Upper lobe of left lung (tissue), 4 donors: ENCODE measurements at regions not wholly inside any gene's neighbourhood (a gene's known extent, or its start where the extent isn't known, plus 50 kb on each side); places are given as distances from the start of the nearest gene placed in this dataset.

Source experiments
- CTCF ChIP-seq, 6 experiments: fragments of 450-650 bp in 4 of 6; fragments of 200-600 bp in 2 of 6; sonication (generic) in 2 of 6; IDR thresholded peaks; one replicate each; pipeline ENCODE4 v1.5.1; 2016 to 2019; ENCODE audit warnings: antibody characterized with exemption in 6 of 6
- POLR2AphosphoS5 ChIP-seq, 2 donors: sonication (generic); formaldehyde crosslinking; IDR thresholded peaks; one replicate each; pipeline ENCODE4 v1.5.1; 2017; ENCODE audit warnings: antibody characterized with exemption in 2 of 2

DNA sequence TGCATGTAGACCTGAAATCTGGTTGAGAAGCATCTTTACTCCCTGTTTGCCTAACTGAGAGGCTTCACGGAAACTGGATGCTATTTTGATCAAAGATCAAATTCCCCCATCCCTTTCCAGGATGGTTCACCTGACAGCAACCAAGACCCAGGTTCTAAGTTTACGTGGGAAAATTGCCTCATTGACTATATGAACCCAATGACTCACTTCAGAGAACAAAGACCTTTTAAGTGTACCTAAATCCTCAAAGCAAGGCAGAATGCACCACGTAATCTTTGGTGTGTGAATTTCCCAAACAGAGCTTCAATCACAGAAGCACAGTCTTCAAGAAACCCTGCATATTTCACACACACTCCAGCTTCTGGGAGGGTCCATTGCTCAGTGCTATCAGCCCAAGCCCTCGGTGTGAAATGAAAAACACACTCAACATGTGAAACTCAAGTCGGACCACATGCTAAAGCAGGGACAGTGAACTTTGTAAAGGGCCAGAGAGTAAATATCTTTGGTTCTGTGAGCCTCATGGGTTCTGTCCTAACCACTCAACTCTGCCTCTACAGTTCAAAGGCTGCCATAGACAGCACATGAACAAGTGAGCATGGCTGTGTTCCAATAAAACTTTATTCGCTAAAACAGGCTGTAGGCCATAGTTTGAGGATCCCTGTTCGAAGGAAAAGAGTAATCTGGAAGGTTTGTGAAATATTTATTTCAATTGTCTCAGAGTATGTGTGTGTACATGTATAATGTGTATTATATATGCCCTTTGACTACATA lies 275.6 kb upstream of the FOXK1 start:
- TF ChIP-seq CTCF (IDR thresholded peaks at IDR 0.05) (no peak), POLR2AphosphoS5 (IDR thresholded peaks at IDR 0.05) (no peak)
